Calu3 (cell line): ENCODE measurements at regions not wholly inside any gene's neighbourhood (a gene's known extent, or its start where the extent isn't known, plus 50 kb on each side); places are given as distances from the start of the nearest gene placed in this dataset.

Source experiments
- BruUV-seq: library from RNA; stranded (reverse); fragments of 400-500 nt; replicated peaks from 2 replicates; lab custom pipeline; 2021; lab: Mats Ljungman, UMichigan
- CTCF ChIA-PET: fragments of 300-600 bp; sonication (Branson Sonifier 250); formaldehyde crosslinking; loops from one replicate; lab custom pipeline; 2022; ENCODE audit warnings: antibody characterized with exemption; lab: Charles Lee
- DNase-seq: peaks from one replicate; pipeline ENCODE4 v3.0.0; 2022
- H3K27ac Mint-ChIP-seq: one replicate; pipeline ENCODE4 v1.8.0; 2022; ENCODE audit warnings: mixed read lengths; ENCODE audit not compliant: unreplicated experiment
- H3K27me3 Mint-ChIP-seq: one replicate; pipeline ENCODE4 v1.8.0; 2022; ENCODE audit warnings: mixed read lengths; ENCODE audit not compliant: unreplicated experiment
- H3K36me3 Mint-ChIP-seq: one replicate; pipeline ENCODE4 v1.8.0; 2022; ENCODE audit warnings: mild to moderate bottlenecking, moderate library complexity, mixed read lengths; ENCODE audit not compliant: insufficient read depth, unreplicated experiment
- H3K4me1 Mint-ChIP-seq: one replicate; pipeline ENCODE4 v1.8.0; 2022; ENCODE audit warnings: mild to moderate bottlenecking, low read depth, mixed read lengths; ENCODE audit not compliant: unreplicated experiment
- H3K4me3 Mint-ChIP-seq: one replicate; pipeline ENCODE4 v1.8.0; 2022; ENCODE audit warnings: mild to moderate bottlenecking, low read depth, moderate library complexity, mixed read lengths; ENCODE audit not compliant: unreplicated experiment
- H3K9me3 Mint-ChIP-seq: one replicate; pipeline ENCODE4 v1.8.0; 2022; ENCODE audit warnings: low read depth, mixed read lengths; ENCODE audit not compliant: unreplicated experiment
- CTCF ChIP-seq: fragments of 200-600 bp; IDR thresholded peaks from one replicate; pipeline ENCODE4 v1.8.0; 2022; ENCODE audit warnings: antibody characterized with exemption; ENCODE audit not compliant: unreplicated experiment
- intact Hi-C: fragments of 100-400 bp; cut with micrococcal nuclease; formaldehyde crosslinking; loops from one replicate; pipeline ENCODE4 v1.10.0; 2022; ENCODE audit not compliant: unreplicated experiment

- BruUV-seq: no TSS peak
- Mint-ChIP-seq H3K36me3 (no peaks in the 10 kb centered on the region), H3K4me3 (no peak overlapping the region), H3K27ac (no peak overlapping the region), H3K9me3 (no peaks in the 10 kb centered on the region), H3K4me1 (no peaks in the 10 kb centered on the region), H3K27me3 (peaks cover 55% of the 10 kb centered on the region)
- no peak for DNase-seq
- TF ChIP-seq CTCF: no peak
- CTCF ChIA-PET: no interaction called here
- intact Hi-C loops: no loop called here
Measured at GRCh38 chr10:58970160-58970915, 206.1 kb upstream of the PHYHIPL start.

GRCh38 chr10:58971211-58971610, 205.2 kb upstream of the PHYHIPL start:
- Mint-ChIP-seq H3K36me3 (no peaks in the 10 kb centered on the region), H3K27me3 (peaks cover 46% of the 10 kb centered on the region), H3K4me1 (no peaks in the 10 kb centered on the region), H3K4me3 (no peak overlapping the region), H3K27ac (no peak overlapping the region), H3K9me3 (no peaks in the 10 kb centered on the region)
- BruUV-seq: no TSS peak
- DNase-seq: no peak
- CTCF ChIA-PET: no interaction called here
- TF ChIP-seq CTCF: no peak
- intact Hi-C loops: no loop called here

- Mint-ChIP-seq H3K4me3 (no peak overlapping the region), H3K27ac (no peak overlapping the region), H3K36me3 (no peaks in the 10 kb centered on the region), H3K4me1 (no peaks in the 10 kb centered on the region), H3K27me3 (peaks cover 44% of the 10 kb centered on the region), H3K9me3 (no peaks in the 10 kb centered on the region)
- TF ChIP-seq CTCF: no peak
- CTCF ChIA-PET: interaction anchor here (0.6 kb wide), 1 partner anchor 153 kb away, joined by 3 read pairs; no protein-coding TSS in a partner anchor
- no peak for DNase-seq
- intact Hi-C loops: no loop called here
- no TSS peak for BruUV-seq
Measured at GRCh38 chr10:58971796-58972491, 204.5 kb upstream of the PHYHIPL start.

- no TSS peak for BruUV-seq
- no peak overlapping the region for H3K27ac Mint-ChIP-seq
- DNase-seq: no peak
- TF ChIP-seq CTCF: no peak
- CTCF ChIA-PET: interaction anchor here (0.5 kb wide), 1 partner anchor 443 kb away, joined by 3 read pairs; no protein-coding TSS in a partner anchor
- H3K4me1 Mint-ChIP-seq: no peaks in the 10 kb centered on the region
- no peak overlapping the region for H3K4me3 Mint-ChIP-seq
- peaks cover 40% of the 10 kb centered on the region for H3K27me3 Mint-ChIP-seq
- intact Hi-C loops: no loop called here
- H3K9me3 Mint-ChIP-seq: no peaks in the 10 kb centered on the region
- no peaks in the 10 kb centered on the region for H3K36me3 Mint-ChIP-seq
Measured at GRCh38 chr10:58972576-58973234, 203.7 kb upstream of the PHYHIPL start.
